Activated CD4-positive, alpha-beta T cell treated with anti-CD3 and anti-CD28 coated beads, Interleukin-2, amount 10 ng/mL, durations not matched to agents 7 days and 5 days (primary cell): ENCODE measurements at regions not wholly inside any gene's neighbourhood (a gene's known extent, or its start where the extent isn't known, plus 50 kb on each side); places are given as distances from the start of the nearest gene placed in this dataset.
"Not testable (repeated sequence)": the region's sequence is repeated elsewhere in the genome, so short reads cannot be mapped to it uniquely, and the experiment has no call there.

ENCODE experiments used
- CTCF ChIA-PET: fragments of 350-600 bp; sonication (Branson Sonifier 250); formaldehyde crosslinking; loops from one replicate; lab custom pipeline; 2021; ENCODE audit warnings: antibody characterized with exemption; lab: Charles Lee
- POLR2A ChIA-PET: fragments of 350-600 bp; sonication (Branson Sonifier 250); formaldehyde crosslinking; loops from one replicate; lab custom pipeline; 2021; ENCODE audit warnings: antibody characterized with exemption; lab: Charles Lee
- DNase-seq: peaks from one replicate; pipeline ENCODE4 v3.0.0-alpha.2; 2020
- H3K27ac Mint-ChIP-seq: one replicate; pipeline ENCODE4 v1.8.0; 2021; ENCODE audit warnings: mild to moderate bottlenecking, moderate library complexity, mixed read lengths
- H3K27me3 Mint-ChIP-seq: one replicate; pipeline ENCODE4 v1.8.0; 2021; ENCODE audit warnings: mixed read lengths
- H3K36me3 Mint-ChIP-seq: one replicate; pipeline ENCODE4 v1.8.0; 2021; ENCODE audit warnings: low read depth, mixed read lengths
- H3K4me1 Mint-ChIP-seq: one replicate; pipeline ENCODE4 v1.8.0; 2021; ENCODE audit warnings: mixed read lengths
- H3K4me3 Mint-ChIP-seq: one replicate; pipeline ENCODE4 v1.8.0; 2021; ENCODE audit warnings: mild to moderate bottlenecking, moderate library complexity, mixed read lengths
- H3K9me3 Mint-ChIP-seq: one replicate; pipeline ENCODE4 v1.8.0; 2021; ENCODE audit warnings: mixed read lengths

GRCh38 chr7:109893231-109893630, 1197.7 kb upstream of the LRRN3 start:
- Mint-ChIP-seq H3K27ac (no peak overlapping the region), H3K4me1 (no peaks in the 10 kb centered on the region), H3K4me3 (no peak overlapping the region), H3K27me3 (no peaks in the 10 kb centered on the region), H3K9me3 (peaks cover 2% of the 10 kb centered on the region), H3K36me3 (no peaks in the 10 kb centered on the region)
- DNase-seq = no peak
- ChIA-PET POLR2A (no interaction called here), CTCF (no interaction called here)

- no peak for DNase-seq
- no peak overlapping the region for H3K27ac Mint-ChIP-seq
- ChIA-PET CTCF (no interaction called here), POLR2A (no interaction called here)
- H3K4me1 Mint-ChIP-seq = no peaks in the 10 kb centered on the region
- H3K27me3 Mint-ChIP-seq = no peaks in the 10 kb centered on the region
- no peak overlapping the region for H3K4me3 Mint-ChIP-seq
- H3K9me3 Mint-ChIP-seq = no peaks in the 10 kb centered on the region
- H3K36me3 Mint-ChIP-seq = no peaks in the 10 kb centered on the region
Observed at GRCh38 chr7:109895536-109895935, 1195.4 kb upstream of the LRRN3 start.

- H3K4me3 Mint-ChIP-seq = no peak overlapping the region
- DNase-seq = no peak
- POLR2A ChIA-PET = no interaction called here
- no peak overlapping the region for H3K27ac Mint-ChIP-seq
- no peaks in the 10 kb centered on the region for H3K36me3 Mint-ChIP-seq
- no peaks in the 10 kb centered on the region for H3K4me1 Mint-ChIP-seq
- no peaks in the 10 kb centered on the region for H3K27me3 Mint-ChIP-seq
- peaks cover 2% of the 10 kb centered on the region for H3K9me3 Mint-ChIP-seq
- CTCF ChIA-PET = no interaction called here
Observed at GRCh38 chr7:109901926-109902325, 1189.0 kb upstream of the LRRN3 start.

GRCh38 chr7:109905368-109906065, 1185.4 kb upstream of the LRRN3 start:
- H3K4me1 Mint-ChIP-seq, DNase-seq, POLR2A ChIA-PET, H3K27me3 Mint-ChIP-seq, H3K4me3 Mint-ChIP-seq, H3K36me3 Mint-ChIP-seq, CTCF ChIA-PET, H3K9me3 Mint-ChIP-seq, H3K27ac Mint-ChIP-seq: not testable (repeated sequence)

- H3K27ac Mint-ChIP-seq = no peak overlapping the region
- no peaks in the 10 kb centered on the region for H3K36me3 Mint-ChIP-seq
- H3K9me3 Mint-ChIP-seq = peaks cover 2% of the 10 kb centered on the region
- CTCF ChIA-PET = no interaction called here
- no peak for DNase-seq
- H3K4me1 Mint-ChIP-seq = no peaks in the 10 kb centered on the region
- no peaks in the 10 kb centered on the region for H3K27me3 Mint-ChIP-seq
- H3K4me3 Mint-ChIP-seq = no peak overlapping the region
- POLR2A ChIA-PET = no interaction called here
Observed at GRCh38 chr7:109915670-109916069, 1175.3 kb upstream of the LRRN3 start.

- Mint-ChIP-seq H3K27me3 (no peaks in the 10 kb centered on the region), H3K4me1 (no peaks in the 10 kb centered on the region), H3K27ac (no peak overlapping the region), H3K9me3 (no peaks in the 10 kb centered on the region), H3K36me3 (no peaks in the 10 kb centered on the region), H3K4me3 (no peak overlapping the region)
- DNase-seq = no peak
- POLR2A ChIA-PET = no interaction called here
- CTCF ChIA-PET = interaction anchor here (1.3 kb wide), 1 partner anchor 9 kb away, joined by 3 read pairs; no protein-coding TSS in a partner anchor
Observed at GRCh38 chr7:109926738-109927137, 1164.2 kb upstream of the LRRN3 start.

- H3K4me3 Mint-ChIP-seq = no peak overlapping the region
- no peak overlapping the region for H3K27ac Mint-ChIP-seq
- H3K36me3 Mint-ChIP-seq = no peaks in the 10 kb centered on the region
- ChIA-PET CTCF (no interaction called here), POLR2A (no interaction called here)
- DNase-seq = no peak
- no peaks in the 10 kb centered on the region for H3K4me1 Mint-ChIP-seq
- no peaks in the 10 kb centered on the region for H3K9me3 Mint-ChIP-seq
- no peaks in the 10 kb centered on the region for H3K27me3 Mint-ChIP-seq
Observed at GRCh38 chr7:109930049-109930448, 1160.9 kb upstream of the LRRN3 start.

- Mint-ChIP-seq H3K4me1 (no peaks in the 10 kb centered on the region), H3K4me3 (no peak overlapping the region), H3K27ac (no peak overlapping the region), H3K36me3 (no peaks in the 10 kb centered on the region), H3K9me3 (no peaks in the 10 kb centered on the region), H3K27me3 (no peaks in the 10 kb centered on the region)
- no peak for DNase-seq
- ChIA-PET POLR2A (no interaction called here), CTCF (no interaction called here)
Observed at GRCh38 chr7:109939207-109939606, 1151.7 kb upstream of the LRRN3 start.

GRCh38 chr7:109945820-109946518, 1145.0 kb upstream of the LRRN3 start:
- H3K4me3 Mint-ChIP-seq = no peak overlapping the region
- ChIA-PET CTCF (no interaction called here), POLR2A (no interaction called here)
- H3K4me1 Mint-ChIP-seq = no peaks in the 10 kb centered on the region
- H3K36me3 Mint-ChIP-seq = no peaks in the 10 kb centered on the region
- no peaks in the 10 kb centered on the region for H3K27me3 Mint-ChIP-seq
- no peak overlapping the region for H3K27ac Mint-ChIP-seq
- DNase-seq = no peak
- H3K9me3 Mint-ChIP-seq = no peaks in the 10 kb centered on the region

GRCh38 chr7:109950256-109950655, 1140.7 kb upstream of the LRRN3 start:
- Mint-ChIP-seq H3K4me1 (no peaks in the 10 kb centered on the region), H3K9me3 (no peaks in the 10 kb centered on the region), H3K27me3 (no peaks in the 10 kb centered on the region), H3K36me3 (no peaks in the 10 kb centered on the region), H3K27ac (no peak overlapping the region), H3K4me3 (no peak overlapping the region)
- CTCF ChIA-PET = no interaction called here
- DNase-seq = no peak
- POLR2A ChIA-PET = no interaction called here

- H3K9me3 Mint-ChIP-seq = no peaks in the 10 kb centered on the region
- no peaks in the 10 kb centered on the region for H3K27me3 Mint-ChIP-seq
- no peak overlapping the region for H3K4me3 Mint-ChIP-seq
- ChIA-PET POLR2A (no interaction called here), CTCF (no interaction called here)
- no peak overlapping the region for H3K27ac Mint-ChIP-seq
- H3K36me3 Mint-ChIP-seq = no peaks in the 10 kb centered on the region
- no peaks in the 10 kb centered on the region for H3K4me1 Mint-ChIP-seq
- DNase-seq = no peak
Observed at GRCh38 chr7:109950821-109951564, 1139.9 kb upstream of the LRRN3 start.

- CTCF ChIA-PET = no interaction called here
- Mint-ChIP-seq H3K4me1 (no peaks in the 10 kb centered on the region), H3K4me3 (no peak overlapping the region), H3K9me3 (no peaks in the 10 kb centered on the region), H3K27ac (no peak overlapping the region), H3K36me3 (no peaks in the 10 kb centered on the region), H3K27me3 (no peaks in the 10 kb centered on the region)
- POLR2A ChIA-PET = no interaction called here
- DNase-seq = no peak
Observed at GRCh38 chr7:109951565-109951928, 1139.4 kb upstream of the LRRN3 start.

GRCh38 chr7:109955986-109956385, 1134.9 kb upstream of the LRRN3 start:
- no peaks in the 10 kb centered on the region for H3K36me3 Mint-ChIP-seq
- H3K27ac Mint-ChIP-seq = no peak overlapping the region
- no peak for DNase-seq
- H3K27me3 Mint-ChIP-seq = no peaks in the 10 kb centered on the region
- H3K4me1 Mint-ChIP-seq = no peaks in the 10 kb centered on the region
- H3K4me3 Mint-ChIP-seq = no peak overlapping the region
- CTCF ChIA-PET = no interaction called here
- no peaks in the 10 kb centered on the region for H3K9me3 Mint-ChIP-seq
- POLR2A ChIA-PET = no interaction called here
